GM19467 (cell line): ENCODE measurements at regions not wholly inside any gene's neighbourhood (a gene's known extent, or its start where the extent isn't known, plus 50 kb on each side); places are given as distances from the start of the nearest gene placed in this dataset.

ENCODE experiments used
- ATAC-seq: cut with Tn5 transposase; IDR thresholded peaks from one replicate; pipeline ENCODE4 v1.9.1; 2021; ENCODE audit warnings: mild to moderate bottlenecking, moderate library complexity; ENCODE audit not compliant: unreplicated experiment

DNA sequence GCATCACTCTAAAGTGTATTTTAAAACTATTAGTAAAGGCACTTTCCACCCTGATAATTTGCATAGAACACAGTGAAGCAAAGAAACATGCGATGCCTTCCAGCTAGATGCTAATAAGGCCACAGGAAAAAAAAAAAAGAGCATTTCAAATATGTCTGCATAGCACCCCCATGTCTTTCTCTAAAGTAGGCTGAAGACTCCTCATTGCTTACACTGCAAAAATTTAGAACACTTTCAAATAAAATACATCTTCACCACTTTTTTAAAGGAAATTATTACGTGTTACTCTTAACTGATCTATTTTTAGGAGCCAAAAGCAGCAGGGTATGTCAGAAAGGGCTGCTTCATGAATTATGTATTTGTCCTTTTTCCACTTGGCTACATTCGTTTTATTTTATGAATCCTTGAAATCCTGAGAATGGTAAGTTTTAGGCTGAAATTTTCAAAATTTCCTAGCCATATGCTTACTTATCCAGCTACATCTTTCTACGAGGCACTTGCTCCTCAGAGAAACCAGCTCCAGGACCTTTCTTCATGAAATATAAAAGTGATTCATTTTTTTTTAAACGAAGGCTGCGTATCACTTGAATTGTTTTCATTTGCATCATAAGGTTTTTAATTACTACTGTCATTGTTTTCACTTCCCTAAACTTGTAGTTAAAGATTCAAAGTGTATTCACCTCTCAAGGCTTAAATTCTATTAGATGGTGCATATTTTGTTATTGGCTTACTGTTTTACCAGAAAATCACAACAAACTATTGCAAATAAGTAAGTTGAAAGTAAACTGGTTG, 513.0 kb downstream of the PTPRC start:
- peak; percentile 62 for ATAC-seq

DNA sequence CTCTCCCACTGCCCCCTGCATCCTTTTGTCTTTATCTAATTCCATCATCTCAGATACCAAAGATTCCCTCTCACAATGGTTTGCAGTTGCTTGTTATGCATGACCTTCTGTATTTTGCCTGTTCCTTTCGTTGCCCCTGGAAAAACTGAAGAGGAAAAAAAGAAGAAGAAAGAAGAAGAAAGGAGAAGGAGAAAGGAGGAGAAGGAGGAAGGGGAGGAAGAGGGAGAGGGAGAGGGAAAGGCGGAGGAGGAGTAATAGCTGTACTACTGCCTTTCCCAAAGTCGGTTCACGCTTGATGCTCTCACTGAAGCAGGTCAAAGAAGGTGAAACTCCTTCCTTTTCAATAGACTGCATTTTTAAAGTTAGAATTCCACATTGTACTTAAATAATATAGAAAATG, 513.8 kb downstream of the PTPRC start:
- ATAC-seq: no peak

DNA sequence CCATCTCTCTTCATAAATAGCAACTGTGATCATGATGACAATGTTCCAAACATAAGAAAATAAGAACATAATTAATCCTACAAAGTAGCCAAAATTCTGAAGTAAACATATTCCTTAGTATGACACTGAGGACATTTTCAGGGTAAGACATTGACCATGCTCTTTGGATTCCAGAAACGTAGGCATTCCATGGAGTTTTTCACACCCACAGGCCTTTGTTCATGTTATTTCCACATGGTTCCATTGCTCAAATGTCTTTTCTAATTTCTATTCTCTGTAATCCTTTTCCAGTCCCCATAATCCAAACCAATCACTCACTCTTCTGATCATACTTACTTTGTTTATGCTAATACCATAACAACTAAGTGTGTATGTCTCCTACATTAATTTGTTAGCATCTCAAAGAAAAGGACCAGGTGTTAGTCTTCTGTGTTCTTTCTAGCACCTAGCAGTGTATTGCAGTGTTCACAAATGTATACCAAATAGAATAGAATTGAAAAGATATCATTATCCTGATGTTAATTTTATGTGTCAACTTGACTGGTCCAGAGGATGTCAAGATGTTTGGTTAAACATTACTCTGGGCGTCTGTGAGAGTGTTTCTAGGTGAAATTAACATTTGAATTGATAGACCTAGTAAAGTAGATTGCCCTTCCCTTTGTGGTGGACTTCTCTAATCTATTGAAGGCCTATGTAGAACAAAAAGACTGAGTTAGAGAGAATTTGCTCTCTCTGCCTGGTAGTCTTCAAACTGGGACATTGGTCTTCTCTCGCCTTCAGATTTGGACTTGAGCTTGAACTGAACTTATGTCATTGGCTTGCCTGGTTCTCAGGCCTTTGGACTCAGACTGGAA, 516.6 kb downstream of the PTPRC start:
- no peak for ATAC-seq

DNA sequence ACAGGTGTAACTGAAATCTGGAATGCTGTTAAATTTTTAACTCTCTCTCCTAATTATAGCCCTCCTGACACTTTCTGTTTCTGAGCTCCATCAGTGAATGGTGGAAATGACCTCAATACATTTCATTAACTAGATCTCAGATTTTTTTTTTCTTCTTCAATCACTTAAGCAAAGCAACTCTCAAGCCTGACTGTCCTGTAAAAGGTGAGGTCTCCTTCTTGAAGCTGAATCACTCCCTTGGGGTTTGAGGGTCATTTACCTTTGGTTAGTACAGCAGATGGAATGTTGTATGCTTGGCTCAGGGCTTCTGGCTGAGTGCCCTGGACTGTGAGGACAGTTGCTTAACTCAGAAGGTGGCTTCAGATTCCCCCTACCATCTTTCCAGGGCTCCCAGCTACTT, 518.7 kb downstream of the PTPRC start:
- peak; percentile 50 for ATAC-seq

DNA sequence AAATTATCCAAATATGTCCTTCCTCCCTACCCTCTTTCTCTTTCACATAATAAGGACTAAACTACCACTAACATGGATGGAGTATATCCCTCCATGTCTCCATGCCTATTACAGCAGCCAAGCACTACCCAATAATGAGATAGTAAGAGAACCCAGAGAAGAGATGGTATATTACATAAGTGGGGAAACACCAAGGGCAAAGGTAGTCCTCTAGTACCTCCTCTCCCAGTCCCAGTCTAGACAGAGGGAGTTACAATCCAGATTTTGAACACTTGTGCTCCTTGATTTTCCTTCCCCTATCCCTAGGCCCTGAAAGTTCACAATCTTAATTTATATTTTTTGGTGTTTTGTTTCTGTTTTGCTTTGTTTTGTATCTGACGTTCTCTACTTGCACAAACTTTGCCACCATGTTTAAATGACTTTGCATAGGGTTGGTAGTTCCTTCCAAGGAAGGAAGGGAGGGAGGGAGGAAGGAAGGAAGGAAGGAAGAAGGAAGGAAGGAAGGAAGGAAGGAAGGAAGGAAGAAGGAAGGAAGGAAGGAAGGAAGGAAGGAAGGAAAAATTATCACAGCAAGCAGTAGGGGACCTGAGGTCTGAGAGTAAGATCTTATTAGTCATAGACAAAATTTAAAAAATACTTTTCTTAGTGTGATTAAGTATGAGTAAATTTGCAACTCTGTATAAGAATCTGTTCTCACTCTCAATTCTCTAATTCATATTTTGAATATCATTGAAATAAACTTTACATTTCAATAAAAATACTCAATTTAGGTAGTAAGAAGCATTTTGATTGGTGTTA, 521.9 kb downstream of the PTPRC start:
- no peak for ATAC-seq

DNA sequence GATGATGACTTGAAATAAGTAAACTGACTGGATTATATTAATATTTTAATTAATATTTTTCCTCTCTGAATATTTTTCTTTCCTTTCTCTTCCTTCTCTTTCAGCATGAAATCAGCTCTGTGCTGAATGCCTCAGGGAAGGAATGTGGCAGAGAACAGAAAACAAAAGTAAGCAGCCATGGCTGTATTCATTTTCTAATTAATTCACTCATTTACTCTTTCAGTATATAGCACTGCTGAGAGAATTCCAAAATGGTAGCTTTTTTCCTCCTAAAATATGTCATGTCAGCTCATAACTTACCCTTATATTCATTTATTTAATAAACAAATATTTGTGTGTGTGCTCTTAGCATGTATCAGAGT, 522.5 kb downstream of the PTPRC start:
- no peak for ATAC-seq

DNA sequence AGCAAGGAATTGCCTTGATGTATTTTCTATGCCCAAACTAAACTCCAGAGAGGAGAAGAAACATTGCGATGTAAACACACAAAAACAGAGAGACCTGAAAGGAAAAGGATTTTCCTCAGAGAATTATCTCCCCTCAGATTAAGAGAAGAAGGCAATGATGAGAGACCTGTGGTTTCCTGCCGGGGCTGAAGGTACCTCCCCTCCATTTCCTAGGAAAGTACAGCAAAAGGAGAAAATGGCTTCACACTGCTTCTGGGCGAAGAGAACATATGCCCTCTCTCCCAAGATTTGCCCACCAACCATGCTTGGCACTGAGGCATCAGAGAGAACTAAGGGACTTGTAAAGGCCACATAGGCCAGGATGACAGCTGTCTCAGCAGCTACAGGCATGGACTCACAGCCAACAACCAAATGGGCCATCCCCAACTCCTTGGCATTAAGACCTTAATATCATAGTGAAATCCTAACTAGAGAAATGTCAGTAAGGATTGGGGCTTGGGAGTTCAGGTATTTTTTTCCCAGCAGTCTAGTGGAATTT, 523.0 kb downstream of the PTPRC start:
- ATAC-seq: no peak

DNA sequence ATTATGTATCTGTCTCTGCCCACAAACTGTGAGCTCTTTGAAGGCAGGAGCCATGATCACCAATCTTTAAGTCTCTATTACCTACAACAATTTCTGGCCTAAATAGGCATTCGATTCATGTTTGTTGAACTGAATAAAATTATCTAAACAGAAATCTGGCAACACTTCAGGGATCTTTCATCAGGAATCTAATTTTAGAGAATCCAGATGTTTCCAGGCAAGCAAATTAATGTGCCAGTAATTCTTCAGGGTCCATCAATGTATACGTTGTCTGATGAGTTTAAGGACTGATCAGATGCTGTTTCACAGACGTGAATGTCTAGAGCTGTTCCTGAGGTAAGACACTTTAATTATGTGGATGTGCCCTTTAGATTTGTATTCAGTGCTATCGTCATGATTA, 524.4 kb downstream of the PTPRC start:
- ATAC-seq: no peak

DNA sequence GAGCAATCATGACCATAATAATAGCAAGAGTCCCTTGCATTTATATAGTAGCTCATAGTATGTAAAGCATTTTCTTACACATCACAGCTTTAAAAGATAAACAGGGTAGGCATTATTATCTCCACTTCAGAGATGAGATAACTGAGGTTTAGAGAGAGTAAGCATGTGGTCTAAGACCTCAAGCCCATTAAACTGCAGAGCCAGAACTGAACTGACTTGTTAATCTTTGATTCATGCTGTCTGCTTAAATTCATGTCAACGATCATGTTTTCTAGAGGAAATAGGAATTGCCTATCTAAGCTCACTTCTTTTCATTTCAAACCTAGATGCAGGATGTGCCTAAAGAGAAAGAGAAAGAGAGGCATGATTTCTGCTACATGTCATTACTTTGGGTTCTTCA, 524.8 kb downstream of the PTPRC start:
- ATAC-seq: no peak

DNA sequence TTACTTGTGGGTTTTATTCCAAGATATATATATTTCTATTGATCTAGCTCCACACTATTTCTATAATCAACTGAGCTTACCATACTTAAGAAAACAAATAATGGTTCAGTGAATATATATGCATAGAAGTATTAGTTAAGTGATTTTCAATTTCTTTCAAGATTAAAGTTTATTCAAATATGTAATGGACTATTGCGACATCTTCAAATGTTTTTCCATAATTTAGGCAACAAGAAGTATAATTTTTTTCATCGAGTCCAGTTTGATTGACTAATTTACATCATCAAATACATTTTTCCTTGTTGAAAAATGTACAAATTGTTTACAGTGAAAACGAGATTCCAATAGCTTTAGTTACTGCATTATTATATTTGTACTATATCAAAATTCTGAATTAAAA, 528.6 kb downstream of the PTPRC start:
- ATAC-seq: no peak

DNA sequence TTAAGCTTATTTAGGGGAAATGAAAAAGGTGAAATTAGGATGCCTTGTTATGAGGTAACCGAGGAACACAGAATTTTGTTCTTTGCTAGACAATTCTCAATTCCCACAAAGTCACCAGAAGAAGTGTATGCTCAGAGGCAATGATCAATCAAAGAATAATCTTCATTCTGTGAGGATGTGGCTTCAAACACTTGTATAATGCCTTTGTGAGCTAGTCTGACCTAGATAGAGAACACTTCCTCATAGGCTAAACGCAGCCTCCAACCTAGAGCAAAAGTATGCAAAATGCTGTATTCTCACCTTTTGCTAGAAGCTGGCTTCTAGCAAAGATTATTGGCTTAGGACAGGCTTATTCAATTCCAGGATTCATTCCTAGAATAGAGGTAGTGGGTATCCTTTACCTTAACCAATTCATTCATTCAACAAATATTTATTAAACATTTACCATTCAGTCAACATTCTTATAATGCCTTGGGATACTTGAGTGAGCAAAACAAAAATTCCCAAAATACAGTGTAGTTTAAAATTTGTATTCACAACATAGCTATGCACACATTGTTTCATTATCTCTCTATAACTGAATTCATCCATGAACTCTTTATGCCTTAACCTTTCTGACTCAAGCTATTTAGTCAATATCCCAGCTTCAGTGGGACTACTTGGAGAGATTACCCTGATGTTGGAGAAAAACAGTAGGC, 530.2 kb downstream of the PTPRC start:
- no peak for ATAC-seq

DNA sequence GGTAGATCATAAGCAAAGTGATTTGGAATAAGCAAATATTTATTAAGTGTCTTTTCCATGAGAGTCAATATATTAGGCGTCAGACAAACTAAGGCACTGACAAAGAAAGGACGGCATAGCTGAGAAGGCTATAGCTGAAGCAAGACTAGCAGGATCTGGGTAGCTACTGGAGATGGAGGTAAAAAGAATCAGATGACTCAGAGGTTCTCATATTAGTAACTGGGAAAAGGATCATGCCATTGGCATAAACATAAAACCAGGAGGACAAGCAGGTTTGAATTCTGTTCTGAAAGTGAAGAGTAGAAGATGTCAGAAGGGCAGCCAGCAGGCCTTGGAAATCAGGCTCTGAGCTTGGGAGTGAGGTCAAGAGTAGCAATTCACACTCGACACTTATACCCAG, 531.9 kb downstream of the PTPRC start:
- ATAC-seq: no peak

DNA sequence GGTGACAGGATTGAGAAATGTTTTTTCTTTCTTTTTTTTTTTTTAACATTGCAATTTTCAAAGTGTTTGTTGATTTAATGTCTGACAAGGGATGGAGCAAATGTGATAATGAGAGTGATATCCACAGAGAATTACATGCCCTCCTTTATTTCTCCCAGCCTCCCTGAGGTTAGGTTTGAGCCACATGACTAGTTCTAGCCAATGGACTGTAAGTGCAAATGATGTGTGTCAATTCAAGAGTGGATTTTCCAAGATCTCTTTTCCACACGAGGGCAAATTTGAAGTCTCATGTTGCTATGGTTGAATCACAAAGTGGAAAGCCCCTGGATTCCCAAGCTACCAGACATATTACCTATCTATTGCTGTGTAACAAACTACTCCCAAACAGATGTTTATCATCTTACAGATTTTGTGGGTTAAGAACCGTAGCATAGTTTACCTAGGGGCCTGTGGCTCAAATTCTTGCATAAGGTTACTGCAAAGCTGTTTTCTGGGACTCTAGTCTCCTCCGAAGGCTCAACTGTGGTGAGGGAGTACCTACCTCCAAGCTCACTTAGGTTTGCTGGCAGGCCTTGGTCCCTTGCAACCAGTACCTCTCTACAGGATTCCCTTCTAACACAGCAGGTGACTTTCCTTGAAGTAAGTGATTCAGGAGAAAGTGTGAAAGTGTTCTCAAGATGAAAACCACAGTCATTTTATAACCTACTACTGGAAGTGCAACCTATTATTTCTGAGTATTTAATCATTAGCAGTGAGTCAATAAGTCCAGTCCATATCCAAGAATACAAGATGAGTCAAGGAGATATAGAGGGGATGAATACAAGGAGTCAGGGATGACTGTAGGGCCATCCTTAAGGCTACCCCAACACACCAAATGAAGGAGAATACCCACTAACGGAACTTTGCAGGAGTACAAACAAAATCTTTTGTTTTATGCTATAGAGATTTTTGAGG, 533.6 kb downstream of the PTPRC start:
- ATAC-seq: no peak

DNA sequence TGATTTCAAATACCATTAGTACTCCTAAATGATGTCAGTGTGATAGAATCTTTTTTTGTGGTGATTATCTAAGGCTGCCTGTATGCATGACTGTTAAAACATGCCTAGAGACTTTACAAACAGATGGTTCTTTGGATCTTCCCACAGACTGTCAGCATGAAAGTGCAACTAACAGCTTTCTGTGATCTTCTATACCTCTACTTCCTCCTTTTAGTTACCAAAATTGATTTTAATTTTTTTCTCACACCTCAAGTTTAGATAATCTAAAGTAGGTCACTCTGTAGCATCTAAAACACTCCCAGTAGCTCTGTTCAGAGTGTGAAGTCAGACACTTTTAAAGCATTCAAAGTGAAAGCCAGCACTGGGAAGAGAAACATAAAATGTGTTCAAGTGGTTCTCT, 534.5 kb downstream of the PTPRC start:
- ATAC-seq: peak; percentile 93

DNA sequence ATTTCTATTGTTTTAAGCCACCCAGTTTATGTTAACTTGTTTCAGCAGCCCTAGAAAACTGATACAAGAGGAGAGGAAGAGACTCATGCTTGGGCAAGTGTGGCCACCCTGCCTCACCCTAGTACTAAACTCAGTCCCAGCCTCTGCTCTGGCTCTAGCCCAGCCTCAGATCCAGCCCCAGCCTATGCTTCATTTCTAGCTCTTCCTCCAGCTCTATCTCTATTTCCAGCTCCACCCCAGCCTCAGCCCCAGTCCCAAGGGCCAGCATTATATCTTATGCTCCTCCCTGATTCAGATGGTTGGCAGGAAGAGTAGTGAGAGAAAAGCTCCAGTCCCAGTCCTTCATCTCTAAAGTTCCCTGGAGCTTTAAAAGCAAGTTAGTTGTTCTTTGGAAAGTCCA, 535.5 kb downstream of the PTPRC start:
- no peak for ATAC-seq

DNA sequence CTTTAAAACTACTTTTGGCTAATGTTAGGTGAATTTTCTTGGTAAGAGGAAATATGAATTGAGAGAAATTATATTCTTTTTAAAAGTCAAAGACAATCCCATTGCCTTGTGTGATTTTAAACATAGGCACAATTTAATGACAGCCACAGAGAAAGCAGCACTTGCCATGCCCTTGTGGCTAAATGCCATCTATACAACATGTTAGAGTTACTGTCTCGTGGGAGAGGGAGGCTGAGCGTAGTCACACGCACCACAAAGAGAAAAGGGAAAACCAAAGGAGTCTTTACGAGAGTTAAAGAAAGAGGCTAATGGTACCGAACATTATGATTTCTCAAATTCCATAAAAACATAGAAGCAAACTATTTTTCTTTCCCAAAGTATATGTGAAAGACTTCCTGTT, 537.9 kb downstream of the PTPRC start:
- ATAC-seq: no peak

DNA sequence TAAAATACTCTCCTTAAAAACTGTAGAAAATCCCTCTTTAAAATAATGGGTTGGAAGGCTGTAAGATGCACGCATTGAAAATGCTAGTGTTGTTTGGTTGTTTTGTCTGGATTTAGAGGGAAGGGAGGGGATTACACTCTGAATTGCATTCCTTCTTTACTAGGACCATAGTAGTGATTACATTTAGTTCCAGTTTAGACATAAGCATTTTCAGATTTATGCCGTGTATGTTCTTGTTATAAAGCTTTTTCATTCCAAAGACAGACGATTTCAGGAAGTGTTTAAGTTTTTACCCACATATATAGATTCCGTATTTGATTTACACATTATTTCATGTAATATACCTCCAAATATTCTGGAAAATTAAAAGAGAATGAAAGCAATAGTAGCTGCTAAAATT, 538.4 kb downstream of the PTPRC start:
- no peak for ATAC-seq

DNA sequence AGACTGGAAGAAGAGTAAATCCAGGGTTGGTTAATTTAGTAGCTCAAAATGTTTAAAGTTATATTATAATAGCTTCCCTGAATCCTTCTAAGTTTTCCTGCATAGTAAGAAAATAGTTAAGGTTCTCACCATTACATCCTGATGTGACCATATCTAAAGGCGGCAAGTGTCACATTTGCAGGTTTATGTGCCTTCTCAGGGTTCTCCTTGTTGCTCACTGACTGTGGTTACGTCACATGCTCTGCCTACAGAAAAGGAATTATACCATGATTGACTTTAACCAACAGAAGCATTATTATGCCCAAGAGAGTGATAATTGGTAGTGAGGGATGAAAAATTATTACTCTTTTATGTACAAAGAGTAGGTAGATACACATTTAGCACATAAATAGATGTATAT, 539.8 kb downstream of the PTPRC start:
- ATAC-seq: no peak

DNA sequence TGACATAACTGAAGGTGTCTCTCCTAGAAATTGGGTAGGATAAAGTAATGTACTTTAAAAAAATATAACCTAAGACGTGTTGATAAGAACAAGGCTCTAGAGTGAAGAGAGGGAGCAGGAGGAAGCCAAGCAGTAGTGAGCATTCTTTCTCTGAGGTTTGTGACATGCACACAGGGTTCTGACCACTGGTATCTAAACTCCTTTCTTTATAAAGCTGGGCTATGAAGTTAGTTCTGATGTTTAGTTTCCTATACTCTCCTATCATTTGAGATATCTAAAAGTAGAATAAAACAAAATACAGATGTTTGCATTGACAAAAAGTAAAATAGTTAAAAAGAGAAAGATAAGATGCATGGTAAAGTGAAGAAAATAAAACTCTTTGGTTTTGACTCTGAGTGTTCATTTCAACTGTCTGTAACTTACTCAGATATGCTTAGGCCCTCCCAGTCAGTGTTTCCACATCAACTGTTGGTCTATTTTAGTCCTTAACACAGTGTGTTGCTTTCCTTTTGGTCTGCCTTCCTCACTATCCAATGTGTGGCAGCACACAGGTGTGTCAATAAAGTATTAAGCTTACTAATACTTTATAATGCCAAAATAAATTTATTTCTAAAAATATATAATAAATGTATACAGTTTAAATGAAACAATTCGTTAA, 543.5 kb downstream of the PTPRC start:
- no peak for ATAC-seq
